ENCODE measurements at regions not wholly inside any gene's neighbourhood (a gene's known extent, or its start where the extent isn't known, plus 50 kb on each side); places are given as distances from the start of the nearest gene placed in this dataset.
A peak's percentile ranks its signal among the peaks of the same experiment; 100 is the strongest.

- DNase-seq = peak; percentile 11
Observed at GRCh38 chr2:208545403-208546042, 138.9 kb downstream of the PTH2R start.

GRCh38 chr2:208546107-208546506 is 139.5 kb downstream of the PTH2R start:
- no peak for DNase-seq

- DNase-seq = no peak
Observed at GRCh38 chr2:208546860-208547650, 140.5 kb downstream of the PTH2R start.

GRCh38 chr2:208548700-208549099 is 142.1 kb downstream of the PTH2R start:
- no peak for DNase-seq

GRCh38 chr2:208549546-208550158 is 143.1 kb downstream of the PTH2R start:
- DNase-seq = no peak

- no peak for DNase-seq
Observed at GRCh38 chr2:208552943-208553342, 146.4 kb downstream of the PTH2R start.

- DNase-seq = peak; percentile 10
Observed at GRCh38 chr2:208556983-208557484, 150.4 kb downstream of the PTH2R start.

GRCh38 chr2:208565690-208566416 is 159.3 kb downstream of the PTH2R start:
- no peak for DNase-seq

GRCh38 chr2:208568203-208568602 is 161.6 kb downstream of the PTH2R start:
- no peak for DNase-seq

GRCh38 chr2:208570066-208570465 is 163.5 kb downstream of the PTH2R start:
- DNase-seq = no peak

GRCh38 chr2:208570851-208571763 is 164.5 kb downstream of the PTH2R start:
- DNase-seq = no peak

- no peak for DNase-seq
Observed at GRCh38 chr2:208571764-208572131, 165.2 kb downstream of the PTH2R start.

- DNase-seq = peak; percentile 7
Observed at GRCh38 chr2:208573569-208573968, 167.0 kb downstream of the PTH2R start.

- DNase-seq = peak; percentile 9
Observed at GRCh38 chr2:208579678-208580077, 173.1 kb downstream of the PTH2R start.

- DNase-seq = no peak
Observed at GRCh38 chr2:208584378-208584985, 177.9 kb downstream of the PTH2R start.

- no peak for DNase-seq
Observed at GRCh38 chr2:208586516-208586915, 179.9 kb downstream of the PTH2R start.

GRCh38 chr2:208594642-208595385 is 188.2 kb downstream of the PTH2R start:
- DNase-seq = no peak

GRCh38 chr2:208595386-208596275 is 189.0 kb downstream of the PTH2R start:
- no peak for DNase-seq

GRCh38 chr2:208607694-208608093 is 201.1 kb downstream of the PTH2R start:
- no peak for DNase-seq

Measured in renal pelvis (tissue), 1 donor.